HG02870 (cell line): ENCODE measurements at regions not wholly inside any gene's neighbourhood (a gene's known extent, or its start where the extent isn't known, plus 50 kb on each side); places are given as distances from the start of the nearest gene placed in this dataset.
"Not testable (repeated sequence)": the region's sequence is repeated elsewhere in the genome, so short reads cannot be mapped to it uniquely, and the experiment has no call there.

Source experiments
- ATAC-seq: cut with Tn5 transposase; IDR thresholded peaks from one replicate; pipeline ENCODE4 v1.9.1; 2021; ENCODE audit warnings: mild to moderate bottlenecking, moderate library complexity; ENCODE audit not compliant: unreplicated experiment

DNA sequence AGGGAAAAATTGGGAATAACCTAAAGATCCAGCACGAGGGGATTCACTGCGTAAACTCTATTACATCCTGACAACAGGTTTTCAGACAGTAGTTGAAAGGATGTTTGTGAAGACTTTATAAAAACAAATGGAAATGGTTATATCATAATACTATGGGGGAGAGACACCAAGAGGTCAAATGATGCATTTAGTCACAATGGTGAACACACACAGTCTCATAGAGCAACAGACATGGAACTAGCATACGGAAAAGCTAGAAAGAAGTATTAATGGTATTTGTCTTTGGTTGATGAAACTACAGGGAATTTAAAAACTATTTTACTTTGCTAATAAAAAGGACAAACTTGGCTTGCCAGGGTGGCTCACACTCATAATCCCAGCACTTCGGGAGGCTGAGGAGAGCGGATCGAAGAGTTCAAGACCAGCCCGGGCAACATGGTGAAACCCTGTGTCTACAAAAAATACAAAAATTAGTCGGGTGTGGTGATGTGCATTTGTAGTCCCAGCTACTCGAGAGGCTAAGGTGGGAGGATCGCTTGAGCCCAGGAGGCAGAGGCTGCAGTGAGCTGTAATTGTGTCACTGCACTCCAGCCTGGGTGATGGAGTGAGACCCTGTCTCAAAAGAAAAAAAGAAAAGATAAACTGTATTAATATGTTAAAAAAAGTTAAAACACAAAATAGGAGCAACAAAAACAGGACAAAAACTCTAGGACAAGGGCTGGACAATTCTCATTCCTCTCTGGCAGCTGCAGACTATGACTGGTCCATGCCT is 94.8 kb downstream of the MYCN start:
- ATAC-seq, result no peak

DNA sequence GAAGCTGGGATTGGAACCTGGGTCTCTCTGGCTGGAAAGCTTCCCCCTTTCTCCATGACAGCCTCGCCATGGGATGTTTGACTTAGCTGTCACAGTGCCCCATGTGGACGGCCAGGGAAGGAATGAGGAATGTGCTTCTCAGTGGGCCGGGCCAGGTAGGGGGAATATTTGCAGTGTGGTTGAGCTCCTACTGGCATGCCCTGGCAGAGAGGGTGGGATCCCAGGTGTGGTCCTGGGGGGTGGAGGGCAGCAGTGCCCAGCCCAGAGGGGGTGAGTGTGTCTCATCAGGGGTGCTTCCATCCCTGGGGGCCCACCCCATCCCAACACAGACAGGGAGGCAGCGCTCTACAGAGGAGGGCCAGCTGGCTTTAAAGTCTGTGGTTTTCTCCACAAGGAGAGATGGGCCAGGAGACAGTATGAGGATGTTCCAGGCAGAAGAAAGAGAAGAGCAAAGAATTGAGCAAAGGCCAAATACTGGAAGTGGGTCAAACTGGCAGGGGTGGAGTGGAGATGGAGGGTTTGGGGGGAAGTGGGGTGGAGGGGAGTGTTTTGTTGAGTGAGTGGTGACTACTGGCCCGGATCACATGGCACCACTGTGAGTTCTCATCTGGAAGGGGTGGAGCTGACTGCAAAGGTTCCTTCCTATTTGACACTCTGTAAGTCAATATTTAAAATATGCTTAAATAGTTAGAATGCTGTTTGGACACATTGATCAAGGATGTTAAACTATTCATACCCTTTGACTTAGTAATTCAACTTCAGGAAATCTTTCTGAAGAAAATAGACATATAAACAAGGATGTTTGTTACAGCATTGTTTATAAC is 94.0 kb downstream of the MYCN start:
- ATAC-seq, result no peak

DNA sequence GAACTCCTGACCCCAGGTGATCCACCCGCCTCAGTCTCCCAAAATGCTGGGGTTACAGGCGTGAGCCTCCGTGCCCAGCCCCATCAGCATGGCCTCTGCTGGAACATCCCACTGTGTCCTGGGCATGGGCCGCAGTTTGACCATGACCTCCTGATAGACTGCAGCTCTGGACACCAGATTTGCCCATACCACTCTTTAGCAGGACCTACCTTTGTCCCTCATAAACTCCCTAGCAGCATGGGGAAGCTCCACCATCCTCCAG is 92.6 kb downstream of the MYCN start:
- no peak for ATAC-seq

DNA sequence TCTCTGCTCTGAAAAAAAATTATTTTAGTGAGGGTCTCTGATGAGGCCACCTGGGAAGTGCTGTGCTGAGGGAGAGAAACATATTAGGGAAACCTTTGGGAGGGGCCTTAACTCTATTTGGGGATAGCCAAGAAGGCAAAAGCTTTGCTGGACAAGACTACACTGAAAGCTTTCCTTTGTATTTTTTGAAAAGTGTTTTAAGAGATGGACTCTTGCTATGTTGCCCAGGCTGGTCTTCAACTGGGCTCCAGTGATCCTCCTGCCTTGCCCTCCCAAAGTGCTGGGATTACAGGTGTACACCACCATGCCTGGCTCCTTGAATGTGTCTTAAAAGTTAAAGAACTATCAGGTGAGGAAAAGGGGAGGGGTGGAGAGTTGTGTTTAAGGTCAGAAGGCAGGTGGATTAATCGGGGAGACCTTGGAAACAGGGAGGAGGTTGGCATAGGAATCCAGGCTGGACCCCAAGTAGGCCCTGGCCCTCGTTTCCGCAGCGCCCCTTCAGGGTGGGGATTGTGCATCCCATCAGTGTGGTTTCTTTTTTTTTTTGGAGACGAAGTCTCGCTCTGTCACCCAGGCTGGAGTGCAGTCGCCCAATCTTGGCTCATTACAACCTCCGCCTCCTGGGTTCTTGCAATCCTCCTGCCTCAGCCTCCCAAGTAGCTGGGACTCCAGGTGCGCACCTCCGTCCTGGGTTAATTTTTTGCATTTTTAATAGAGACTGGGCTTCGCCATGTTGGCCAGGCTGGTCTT is 92.1 kb downstream of the MYCN start:
- no peak for ATAC-seq

DNA sequence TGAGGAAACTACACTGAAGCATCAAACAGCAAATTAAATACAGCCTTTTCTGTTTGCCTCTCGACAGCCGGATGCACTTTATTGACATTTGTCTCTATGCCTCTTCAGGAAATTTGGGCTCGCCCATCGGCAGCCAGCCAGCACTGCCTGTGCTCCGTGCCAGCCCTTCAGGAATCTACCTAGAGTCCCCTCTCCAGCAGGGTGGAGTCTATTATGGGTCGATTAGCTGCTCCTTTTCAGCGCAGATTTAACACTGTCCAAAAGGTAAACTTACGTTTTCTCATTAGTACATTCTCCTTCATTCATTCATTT is 91.5 kb downstream of the MYCN start:
- ATAC-seq, result no peak

DNA sequence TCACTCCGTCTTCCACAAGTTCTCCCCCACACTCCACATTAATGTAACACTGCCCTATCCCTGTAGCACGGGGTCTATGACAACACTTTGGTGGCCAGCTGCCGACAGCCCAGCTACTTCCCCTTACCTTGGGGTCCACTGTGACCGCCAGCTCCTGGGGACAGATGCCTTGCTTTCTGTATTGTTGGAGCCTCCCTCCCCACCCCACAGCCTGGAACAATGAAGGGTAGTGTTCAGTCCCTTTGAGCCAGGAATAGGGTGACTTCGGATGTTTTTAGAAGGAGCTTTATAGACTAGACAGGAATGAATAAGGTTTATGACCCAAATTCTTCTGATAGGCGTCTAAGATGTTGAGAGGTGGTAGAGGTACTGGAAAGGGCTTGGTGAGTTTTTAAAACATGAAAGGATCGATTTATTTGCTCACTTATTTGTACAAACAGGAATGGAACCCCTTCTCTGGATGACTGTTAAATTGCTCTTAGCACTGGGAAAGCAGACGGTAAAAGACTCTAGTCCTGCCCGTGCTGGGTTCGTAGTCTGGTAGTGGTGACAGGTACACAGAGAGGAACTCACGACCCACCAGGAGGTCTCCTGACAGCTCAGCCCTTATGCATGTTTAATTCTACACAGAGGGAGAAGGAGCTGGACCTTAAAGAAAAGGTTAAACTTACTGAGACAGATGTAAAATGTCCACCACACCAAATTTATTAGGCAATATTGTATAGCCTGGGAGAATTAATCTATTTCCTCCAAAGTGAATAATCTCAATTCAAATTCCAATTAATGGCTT is 90.9 kb downstream of the MYCN start:
- no peak for ATAC-seq

- ATAC-seq, result no peak
Measured at GRCh38 chr2:16030206-16031057, 90.1 kb downstream of the MYCN start.

GRCh38 chr2:16028644-16029043 is 88.3 kb downstream of the MYCN start:
- no peak for ATAC-seq

DNA sequence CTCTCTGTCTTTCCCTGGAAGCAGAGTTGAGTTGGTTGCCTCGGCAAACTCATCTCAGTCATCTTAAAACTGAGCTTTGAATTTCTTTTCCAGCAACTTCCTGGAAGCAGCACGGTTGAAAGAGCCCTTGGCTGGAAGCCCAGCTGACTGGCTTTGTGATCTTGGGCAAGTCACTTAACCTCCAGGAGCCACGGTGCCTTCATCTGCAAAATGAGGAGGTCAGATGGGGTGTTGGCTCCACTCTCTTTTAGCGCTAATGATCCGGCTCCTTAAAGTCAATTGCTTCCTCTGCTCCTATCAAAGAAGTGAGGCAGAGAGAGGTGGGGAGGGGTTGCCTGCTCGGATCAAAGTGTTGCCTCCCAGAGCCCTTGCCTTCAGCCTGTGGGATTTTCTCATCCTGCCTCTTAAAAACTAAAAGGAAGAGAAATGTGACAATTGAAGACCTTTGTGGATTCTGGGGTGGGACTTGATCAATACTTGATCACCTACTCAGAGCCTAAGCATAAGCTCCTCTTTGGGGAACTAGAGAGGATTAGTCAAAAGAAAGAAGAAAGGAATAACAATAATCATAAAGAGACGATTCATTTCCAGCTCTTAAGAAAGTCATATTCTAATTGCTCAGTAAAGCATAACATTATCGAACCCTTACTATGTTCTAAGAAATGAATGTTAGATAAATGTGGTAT is 86.6 kb downstream of the MYCN start:
- no peak for ATAC-seq

- no peak for ATAC-seq
Measured at GRCh38 chr2:16025876-16026640, 85.7 kb downstream of the MYCN start.

DNA sequence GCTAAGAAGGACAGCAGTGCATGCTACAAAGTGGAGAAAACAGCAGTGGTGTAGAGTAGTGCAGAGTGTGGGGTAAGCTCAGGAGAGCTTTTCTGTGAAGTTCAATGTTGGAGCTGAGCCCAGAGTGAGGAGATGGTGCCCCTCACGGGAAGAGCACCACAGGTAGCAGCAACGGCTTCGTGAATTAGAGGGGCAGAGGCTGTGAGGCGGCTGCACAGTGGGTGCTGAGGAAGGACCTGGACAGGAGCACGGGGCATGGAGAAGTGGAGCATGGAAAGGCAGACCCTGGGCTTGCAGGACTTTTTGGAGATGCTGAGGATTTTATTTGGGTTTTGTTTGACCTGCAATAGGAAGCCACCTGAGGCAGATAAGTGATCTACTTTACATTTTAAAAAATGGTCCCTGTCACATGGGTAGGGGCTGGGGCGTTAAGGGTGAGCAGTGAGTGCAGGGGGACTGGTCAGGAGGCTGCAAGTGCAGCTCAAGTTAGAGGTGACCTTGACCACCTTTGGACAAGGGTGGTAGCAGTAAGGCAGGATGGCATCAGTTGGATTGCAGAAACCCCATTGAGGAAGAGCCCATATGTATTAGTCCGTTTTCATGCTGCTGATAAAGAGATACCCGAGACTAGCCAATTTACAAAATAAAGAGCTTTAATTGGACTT is 85.0 kb downstream of the MYCN start:
- ATAC-seq, result no peak

DNA sequence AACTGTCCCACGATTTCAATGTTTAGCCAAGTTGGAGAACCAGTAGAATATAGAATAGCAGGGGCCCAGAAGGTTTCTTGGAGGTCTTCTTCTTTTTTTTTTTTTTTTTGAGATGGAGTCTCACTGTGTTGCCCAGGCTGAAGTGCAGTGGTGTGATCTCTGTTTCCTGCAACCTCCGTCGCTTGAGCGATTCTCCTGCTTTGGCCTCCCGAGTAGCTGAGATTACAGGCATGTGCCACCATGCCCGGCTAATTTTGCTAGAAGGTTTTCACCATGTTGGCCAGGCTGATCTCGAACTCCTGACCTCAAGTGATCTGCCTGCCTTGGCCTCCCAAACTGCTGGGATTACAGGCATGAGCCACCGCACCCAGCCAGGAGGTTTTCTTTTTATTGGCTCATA is 84.3 kb downstream of the MYCN start:
- ATAC-seq, result not testable (repeated sequence)

- no peak for ATAC-seq
Measured at GRCh38 chr2:16023506-16024360, 83.4 kb downstream of the MYCN start.

GRCh38 chr2:16022548-16023240 is 82.3 kb downstream of the MYCN start:
- ATAC-seq, result no peak

GRCh38 chr2:16021611-16022363 is 81.4 kb downstream of the MYCN start:
- ATAC-seq, result no peak

- ATAC-seq, result no peak
Measured at GRCh38 chr2:16020389-16021008, 80.1 kb downstream of the MYCN start.
